Heart left ventricle (tissue), 16 donors: ENCODE measurements at regions not wholly inside any gene's neighbourhood (a gene's known extent, or its start where the extent isn't known, plus 50 kb on each side); places are given as distances from the start of the nearest gene placed in this dataset.
A peak's percentile ranks its signal among the peaks of the same experiment; 100 is the strongest.

ENCODE experiments used
- ATAC-seq, 4 donors: fragments of 200-7000 bp; cut with Tn5 transposase; one replicate each; pipeline ENCODE4 v1.9.1; 2020 to 2022; ENCODE audit warnings: moderate library complexity in 4 of 4, mild to moderate bottlenecking in 3 of 4, moderate number of reproducible peaks in 1 of 4
- DNase-seq, 5 donors: peaks; one replicate each; pipeline ENCODE4 v3.0.0-alpha.2; 2020
- H3K27ac ChIP-seq, 12 donors: fragments of 200-600 bp; sonication (generic) in 4 of 12; one replicate each; pipeline versions ENCODE4 v1.5.0 to v1.8.0; 2016 to 2022; ENCODE audit warnings: mild to moderate bottlenecking in 2 of 12
- H3K27me3 ChIP-seq, 9 donors: fragments of 200-600 bp; sonication (generic) in 2 of 9; one replicate each; pipeline versions ENCODE4 v1.5.1 to v1.8.0; 2016 to 2022; ENCODE audit warnings: mild to moderate bottlenecking in 3 of 9
- H3K36me3 ChIP-seq, 9 donors: fragments of 200-600 bp; sonication (generic) in 2 of 9; one replicate each; pipeline versions ENCODE4 v1.5.0 to v1.8.0; 2018 to 2022; ENCODE audit warnings: mild to moderate bottlenecking in 2 of 9
- H3K4me1 ChIP-seq, 12 donors: fragments of 200-600 bp; sonication (generic) in 4 of 12; one replicate each; pipeline versions ENCODE4 v1.5.0 to v1.8.0; 2016 to 2022; ENCODE audit warnings: mild to moderate bottlenecking in 3 of 12
- H3K4me3 ChIP-seq, 12 donors: fragments of 200-600 bp; sonication (generic) in 4 of 12; one replicate each; pipeline versions ENCODE4 v1.5.0 to v1.8.0; 2017 to 2022; ENCODE audit warnings: mild to moderate bottlenecking in 9 of 12, moderate library complexity in 4 of 12
- H3K9me3 ChIP-seq, 12 donors: fragments of 200-600 bp; sonication (generic) in 4 of 12; one replicate each; pipeline versions ENCODE4 v1.5.0 to v1.8.0; 2016 to 2022; ENCODE audit warnings: mild to moderate bottlenecking in 1 of 12
- POLR2A ChIP-seq, 2 donors: fragments of 450-650 bp; IDR thresholded peaks; one replicate each; pipeline ENCODE4 v1.6.1; 2017; ENCODE audit warnings: antibody characterized with exemption in 2 of 2, mild to moderate bottlenecking in 2 of 2, moderate library complexity in 2 of 2
- WGBS, 4 donors: extraction: QIAGEN DNeasy Blood & Tissue Kit in 2 of 4; methylation state at CpG; one replicate each; pipeline versions ENCODE4 v1.1.5 to v1.1.7; 2013 to 2018; 5-methylcytosine and 5-hydroxymethylcytosine counted together
- intact Hi-C, 10 donors: fragments of 100-400 bp; cut with DNase I; formaldehyde crosslinking; loops; one replicate each; pipeline versions ENCODE4 v1.11.1 to v1.14.2; 2022
- TF ChIP-seq, protein P1 (sequence below), 12 donors: fragments of 200-600 bp; sonication (generic) in 4 of 12; IDR thresholded peaks; one replicate each; pipeline versions ENCODE4 v1.5.0 to v1.8.0; 2018 to 2022; ENCODE audit warnings: antibody characterized with exemption in 12 of 12, mild to moderate bottlenecking in 5 of 12
- donor health status: ischemic (EF 13 %, LVEDD 7.1; RV severe dilation, severe dysfunction).
- donor health status: healthy with polysubstance abuse.
- donor health status: DM: no; HTN: yes; CAD: no.
- donor health status: DM: no; HTN: no; CAD: no.
- donor health status: ischemic (EF 25% LVEDD 6.9; RV normal size, moderate dysfunction).
- donor health status: ischemic (EF 25% LVEDD 5.7; RV mildly dilated, moderate dysfunction).
- donor health status: healthy.
- donor health status: DM: yes; HTN: yes; CAD: no.
- donor health status: ischemic (EF 35%, LVEDD 5.7; RV mildly dilated, moderate dysfunction).
- donor health status: nonischemic (EF 11% LVEDD 7.7; RV severe dilation, severe dysfunction).
- donor health status: DM: yes; HTN: yes; CAD: no.
- donor health status: PGD.
- donor health status: ischemic (EF 29% LVEDD 5.4; RV normal size, mild dysfunction).
- donor health status: nonischemic (EF 23%, LVEDD 6.1; RV moderate dilation, normal function).

DNA sequence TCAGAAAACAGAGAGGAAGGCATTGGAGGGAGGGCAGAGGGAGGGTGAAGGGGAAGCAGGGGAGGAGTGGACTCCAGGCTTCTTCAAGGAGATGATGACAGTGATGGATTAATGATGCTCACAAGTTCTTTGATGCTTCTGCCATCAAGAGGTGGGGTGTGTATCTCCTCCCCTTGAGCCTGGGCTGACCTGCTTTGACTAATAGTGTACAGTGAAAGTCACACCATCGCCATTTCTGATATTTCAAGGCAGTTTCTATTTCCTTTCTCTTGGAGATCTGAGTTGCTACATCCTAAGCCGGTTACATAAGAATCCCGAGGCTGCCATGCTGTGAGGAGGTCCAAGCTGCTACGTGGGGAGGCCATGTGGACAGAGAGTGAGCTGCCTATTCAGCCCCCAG is 312.5 kb downstream of the MAF start:
- no peak for DNase-seq
- Histone ChIP-seq H3K4me3 (no peak overlapping the region), H3K27ac (no peak overlapping the region), H3K4me1 (peaks cover 0 to 38% (median 9%) of the 10 kb centered on the region in 12 donors), H3K36me3 (no peaks in the 10 kb centered on the region), H3K27me3 (peaks cover 0 to 7% (median 0%) of the 10 kb centered on the region in 9 donors), H3K9me3 (peaks cover 0 to 3% (median 0%) of the 10 kb centered on the region in 12 donors)
- no peak for ATAC-seq
- TF ChIP-seq POLR2A (IDR thresholded peaks at IDR 0.05), result no peak
- 84 to 91% (median 87%) methylated on average over 4 of the region's 4 CpGs for WGBS, 4 donors
- intact Hi-C loops, result no loop called here

DNA sequence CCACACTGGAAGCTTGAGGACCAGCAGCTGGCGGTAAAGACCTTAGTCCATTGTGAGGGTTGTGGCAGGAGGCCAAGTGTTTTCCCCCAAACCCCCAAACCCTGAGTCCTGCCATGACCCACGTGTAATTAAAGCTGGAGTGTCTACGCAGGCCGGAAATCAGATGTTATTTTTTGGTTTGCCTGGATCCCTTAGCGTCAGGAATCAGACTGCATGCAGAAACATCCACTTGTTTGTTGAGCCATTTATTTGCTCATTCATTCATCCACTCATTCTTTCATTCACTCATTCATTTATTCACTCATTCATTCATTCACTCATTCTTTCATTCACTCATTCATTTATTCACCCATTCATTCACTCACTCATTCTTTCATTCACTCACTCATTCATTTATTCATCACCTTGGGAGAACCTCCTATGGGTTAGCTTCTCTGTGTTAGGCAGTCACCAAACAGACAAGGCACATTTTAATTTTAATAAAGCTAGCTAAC is 313.1 kb downstream of the MAF start:
- Histone ChIP-seq H3K27me3 (peaks cover 0 to 7% (median 0%) of the 10 kb centered on the region in 9 donors), H3K27ac (peak overlapping the region in 4 of 12 donors; percentile 36 to 43 (median 38)), H3K36me3 (no peaks in the 10 kb centered on the region), H3K4me3 (peak overlapping the region in 9 of 12 donors; percentile 22 to 52 (median 31)), H3K4me1 (peaks cover 0 to 38% (median 9%) of the 10 kb centered on the region in 12 donors), H3K9me3 (peaks cover 0 to 3% (median 0%) of the 10 kb centered on the region in 12 donors)
- WGBS, 4 donors, result 25 to 45% (median 33%) methylated on average over 5 of the region's 5 CpGs
- no peak for TF ChIP-seq POLR2A (IDR thresholded peaks at IDR 0.05)
- TF ChIP-seq, protein P1, sequence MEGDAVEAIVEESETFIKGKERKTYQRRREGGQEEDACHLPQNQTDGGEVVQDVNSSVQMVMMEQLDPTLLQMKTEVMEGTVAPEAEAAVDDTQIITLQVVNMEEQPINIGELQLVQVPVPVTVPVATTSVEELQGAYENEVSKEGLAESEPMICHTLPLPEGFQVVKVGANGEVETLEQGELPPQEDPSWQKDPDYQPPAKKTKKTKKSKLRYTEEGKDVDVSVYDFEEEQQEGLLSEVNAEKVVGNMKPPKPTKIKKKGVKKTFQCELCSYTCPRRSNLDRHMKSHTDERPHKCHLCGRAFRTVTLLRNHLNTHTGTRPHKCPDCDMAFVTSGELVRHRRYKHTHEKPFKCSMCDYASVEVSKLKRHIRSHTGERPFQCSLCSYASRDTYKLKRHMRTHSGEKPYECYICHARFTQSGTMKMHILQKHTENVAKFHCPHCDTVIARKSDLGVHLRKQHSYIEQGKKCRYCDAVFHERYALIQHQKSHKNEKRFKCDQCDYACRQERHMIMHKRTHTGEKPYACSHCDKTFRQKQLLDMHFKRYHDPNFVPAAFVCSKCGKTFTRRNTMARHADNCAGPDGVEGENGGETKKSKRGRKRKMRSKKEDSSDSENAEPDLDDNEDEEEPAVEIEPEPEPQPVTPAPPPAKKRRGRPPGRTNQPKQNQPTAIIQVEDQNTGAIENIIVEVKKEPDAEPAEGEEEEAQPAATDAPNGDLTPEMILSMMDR (IDR thresholded peaks at IDR 0.05), result no peak
- ATAC-seq (peak in 2 of 4 donors; percentile 17 to 37), DNase-seq (no peak)
- intact Hi-C loops, result no loop called here

DNA sequence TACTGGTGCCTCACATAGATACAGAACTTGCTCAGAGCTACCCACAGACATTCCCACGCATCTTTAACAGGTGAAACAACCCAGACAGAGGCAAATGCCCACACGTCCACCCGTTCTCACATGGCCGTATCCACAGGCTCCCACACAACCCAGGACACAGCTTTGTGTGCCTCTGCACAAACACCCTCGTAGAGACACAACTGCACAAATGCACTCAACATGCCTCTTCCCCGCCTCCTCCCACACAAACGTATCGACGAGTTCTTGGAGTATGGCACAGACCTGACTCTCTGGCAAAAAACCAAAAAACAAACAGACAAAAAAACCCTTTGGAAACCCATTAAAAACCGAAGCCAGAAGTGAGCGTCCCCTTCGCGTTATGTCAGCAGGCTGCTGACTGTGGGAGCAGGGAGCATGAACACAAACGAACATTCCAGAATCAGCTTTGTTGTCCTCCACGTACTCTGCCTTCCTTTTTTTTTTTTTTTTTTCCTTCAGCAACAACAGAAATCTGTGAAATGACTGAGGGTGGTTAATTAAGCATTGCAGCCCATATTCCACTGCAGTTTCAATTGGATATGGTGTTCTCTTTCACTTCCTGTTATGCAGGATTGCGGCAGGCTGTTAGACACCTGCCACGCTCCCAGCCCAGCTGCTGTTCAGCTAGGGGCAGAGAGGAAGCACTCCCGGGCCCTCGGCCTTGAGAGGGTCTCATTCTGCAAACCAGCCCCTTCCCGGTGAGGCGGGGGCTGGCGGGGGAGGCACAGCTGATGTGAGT is 313.7 kb downstream of the MAF start:
- intact Hi-C loops, result no loop called here
- peaks cover 0 to 4% (median 0%) of the 10 kb centered on the region in 9 donors for H3K27me3 ChIP-seq
- ATAC-seq (peak; percentile 67 to 76 (median 76)), DNase-seq (peak; percentile 30 to 80 (median 47))
- TF ChIP-seq POLR2A (IDR thresholded peaks at IDR 0.05), result no peak
- TF ChIP-seq, protein P1 (IDR thresholded peaks at IDR 0.05), result peak in 1 of 12 donors; percentile 3
- no peaks in the 10 kb centered on the region for H3K36me3 ChIP-seq
- peak overlapping the region in 4 of 12 donors; percentile 36 to 43 (median 38) for H3K27ac ChIP-seq
- H3K4me1 ChIP-seq, result peaks cover 0 to 40% (median 9%) of the 10 kb centered on the region in 12 donors
- WGBS, 4 donors, result 36 to 57% (median 48%) methylated on average over 22 of the region's 22 CpGs
- peak overlapping the region in 9 of 12 donors; percentile 22 to 52 (median 31) for H3K4me3 ChIP-seq
- H3K9me3 ChIP-seq, result peaks cover 0 to 3% (median 0%) of the 10 kb centered on the region in 12 donors

DNA sequence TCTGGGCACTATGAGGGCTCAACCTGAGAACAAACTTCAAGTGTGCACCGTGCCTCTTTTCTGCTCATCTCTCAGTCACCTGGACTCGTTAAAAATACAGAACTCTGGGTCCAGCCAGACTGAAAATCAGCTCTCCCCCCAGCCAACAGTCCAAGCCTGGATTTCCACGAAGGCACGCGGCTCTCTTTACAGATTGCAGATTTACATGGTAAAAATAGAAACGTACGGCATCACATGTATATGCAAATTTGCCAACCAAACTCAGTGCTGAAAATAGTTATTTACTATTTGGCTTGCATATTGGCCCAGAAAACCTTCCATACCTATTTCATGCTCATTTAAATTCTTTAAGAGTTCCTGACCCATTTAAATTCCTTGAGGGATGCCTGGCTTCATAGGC is 315.8 kb downstream of the MAF start:
- TF ChIP-seq, protein P1 (IDR thresholded peaks at IDR 0.05), result no peak
- no peak for TF ChIP-seq POLR2A (IDR thresholded peaks at IDR 0.05)
- peaks cover 0 to 40% (median 9%) of the 10 kb centered on the region in 12 donors for H3K4me1 ChIP-seq
- DNase-seq, result no peak
- ATAC-seq, result peak in 3 of 4 donors; percentile 41 to 78 (median 65)
- intact Hi-C loops, result no loop called here
- no peak overlapping the region for H3K27ac ChIP-seq
- H3K27me3 ChIP-seq, result no peaks in the 10 kb centered on the region
- H3K4me3 ChIP-seq, result no peak overlapping the region
- 36 to 53% (median 39%) methylated on average over 7 of the region's 7 CpGs for WGBS, 4 donors
- H3K9me3 ChIP-seq, result peaks cover 0 to 3% (median 0%) of the 10 kb centered on the region in 12 donors
- H3K36me3 ChIP-seq, result no peaks in the 10 kb centered on the region
